ENCODE measurements at regions not wholly inside any gene's neighbourhood (a gene's known extent, or its start where the extent isn't known, plus 50 kb on each side); places are given as distances from the start of the nearest gene placed in this dataset.
A peak's percentile ranks its signal among the peaks of the same experiment; 100 is the strongest.

DNA sequence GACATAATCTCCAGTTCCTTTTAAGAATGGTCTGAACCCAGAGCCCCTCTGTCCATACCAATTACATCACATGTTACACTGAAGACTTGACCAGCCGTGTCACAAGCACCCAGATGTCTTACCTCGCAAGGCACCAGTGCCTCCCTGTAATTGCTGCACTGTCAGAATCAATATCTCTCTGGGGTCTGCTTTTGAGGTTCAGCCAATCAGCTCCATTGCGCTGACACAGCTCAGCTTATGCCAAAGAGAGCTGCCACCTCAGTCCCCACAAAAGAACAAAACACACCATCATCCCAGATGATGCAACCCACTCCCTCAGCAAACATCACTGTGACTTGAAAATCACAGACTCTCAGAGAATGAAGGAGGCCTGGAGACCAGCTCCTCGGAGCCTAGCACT lies 82.5 kb upstream of the SORBS2 start:
- no peak for DNase-seq (ENCODE audit: low spot score)

DNA sequence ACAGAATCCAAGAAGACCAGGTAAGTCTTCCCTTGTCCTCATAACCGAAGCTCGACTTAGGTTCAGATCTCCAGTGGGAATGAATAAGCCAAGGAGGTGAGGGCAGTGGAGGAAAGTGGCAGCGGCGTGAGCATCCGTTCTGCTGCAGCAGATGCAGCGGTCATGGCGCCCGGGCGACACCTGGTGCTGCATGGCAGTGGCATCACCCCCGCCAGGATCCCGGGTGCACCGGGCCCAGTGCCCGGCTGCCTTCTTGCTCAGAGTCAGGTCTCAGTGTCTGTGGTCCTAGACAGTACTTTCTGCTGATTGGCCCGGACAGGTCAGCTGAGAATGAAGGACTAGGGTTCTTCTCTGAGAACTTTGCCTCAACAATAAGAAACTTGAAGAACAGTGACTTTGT lies 83.4 kb upstream of the SORBS2 start:
- DNase-seq (ENCODE audit: low spot score) = no peak

DNA sequence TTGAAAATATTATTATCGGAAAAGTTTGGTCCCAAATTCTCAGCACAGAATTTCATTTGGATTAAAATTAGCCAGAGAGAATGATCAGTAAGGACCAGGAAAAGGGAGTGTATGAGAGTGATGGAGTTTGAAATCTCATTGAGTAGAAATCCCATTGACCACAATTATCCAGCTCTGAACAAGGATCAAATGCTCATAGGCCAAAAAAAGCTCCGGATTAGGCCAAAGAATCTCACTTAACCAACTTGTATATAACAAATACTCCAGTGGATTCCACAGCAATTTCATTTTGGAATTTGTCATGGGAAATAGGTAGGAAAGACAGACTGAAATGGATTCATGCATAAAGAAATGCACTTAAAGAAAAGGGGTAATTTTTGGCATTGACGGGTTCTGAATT lies 83.9 kb upstream of the SORBS2 start:
- DNase-seq (ENCODE audit: low spot score) = no peak

DNA sequence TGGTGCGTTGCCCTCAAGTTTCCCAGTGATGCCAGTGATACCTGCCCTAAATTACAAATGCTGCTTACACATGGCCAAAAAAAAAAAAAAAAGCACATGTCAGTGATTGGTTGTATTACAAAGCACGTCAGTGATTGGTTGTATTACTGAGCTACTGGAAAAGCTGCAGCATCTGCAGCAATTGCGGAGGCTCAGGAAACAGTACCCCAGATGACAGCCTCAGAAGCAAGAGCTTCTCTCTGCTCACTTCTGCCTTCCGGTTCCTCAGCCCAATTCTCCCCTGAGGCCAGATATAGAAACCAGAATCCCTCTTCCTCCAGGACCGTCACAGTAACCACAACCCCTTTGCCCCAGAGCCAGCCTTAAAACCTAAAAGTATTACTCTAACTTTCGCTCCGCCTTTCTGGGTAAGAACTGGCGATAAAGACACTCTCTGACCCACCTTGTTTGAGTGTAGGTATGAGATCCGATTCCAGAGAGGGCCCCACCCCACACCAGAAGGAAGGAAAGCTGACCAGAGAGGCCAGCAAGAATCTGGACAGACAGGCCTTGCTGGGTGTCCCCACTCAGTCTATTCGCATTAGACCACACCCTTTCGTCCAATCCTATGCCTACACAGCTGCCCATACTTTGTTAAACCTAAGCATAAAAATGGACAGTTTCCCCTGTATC lies 85.0 kb upstream of the SORBS2 start:
- DNase-seq (ENCODE audit: low spot score) = no peak

DNA sequence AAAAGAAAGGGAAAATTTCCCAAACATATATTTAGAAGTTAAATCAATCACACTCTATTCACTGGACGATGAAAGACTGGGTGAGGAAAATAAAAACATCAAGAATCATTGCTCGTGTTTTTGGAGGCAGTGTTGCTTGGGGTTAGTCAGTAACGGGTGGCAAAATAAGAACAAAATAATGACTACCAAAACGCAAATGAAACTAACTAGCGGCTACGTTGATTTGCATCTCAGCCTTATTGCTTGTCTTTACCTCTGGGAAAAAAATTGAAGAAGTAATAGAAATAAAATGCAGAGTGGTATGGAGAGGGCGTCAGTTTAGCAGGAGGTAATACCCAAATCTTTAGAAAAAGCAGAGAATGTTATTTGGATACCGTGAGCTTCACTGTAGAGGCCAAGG lies 86.4 kb upstream of the SORBS2 start:
- no peak for DNase-seq (ENCODE audit: low spot score)

DNA sequence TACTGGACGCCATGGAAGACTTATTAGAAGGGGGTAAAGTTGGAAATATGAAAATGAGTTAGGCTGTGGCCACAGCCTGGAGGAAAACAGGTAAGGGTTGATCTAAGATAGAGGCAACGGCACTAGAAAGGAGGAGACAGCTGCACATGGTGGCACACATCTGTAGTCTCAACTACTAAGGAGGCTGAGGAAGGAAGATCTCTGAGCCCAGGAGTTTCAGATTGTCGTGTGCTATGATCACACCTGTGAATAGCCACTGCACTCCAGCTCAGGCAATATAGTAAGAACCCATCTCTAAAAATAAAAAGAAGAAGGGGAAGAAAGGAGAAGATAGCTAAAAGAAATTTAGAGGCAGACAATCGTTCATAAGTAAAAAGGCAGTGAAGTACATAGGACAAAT lies 87.8 kb upstream of the SORBS2 start:
- no peak for DNase-seq (ENCODE audit: low spot score)

DNA sequence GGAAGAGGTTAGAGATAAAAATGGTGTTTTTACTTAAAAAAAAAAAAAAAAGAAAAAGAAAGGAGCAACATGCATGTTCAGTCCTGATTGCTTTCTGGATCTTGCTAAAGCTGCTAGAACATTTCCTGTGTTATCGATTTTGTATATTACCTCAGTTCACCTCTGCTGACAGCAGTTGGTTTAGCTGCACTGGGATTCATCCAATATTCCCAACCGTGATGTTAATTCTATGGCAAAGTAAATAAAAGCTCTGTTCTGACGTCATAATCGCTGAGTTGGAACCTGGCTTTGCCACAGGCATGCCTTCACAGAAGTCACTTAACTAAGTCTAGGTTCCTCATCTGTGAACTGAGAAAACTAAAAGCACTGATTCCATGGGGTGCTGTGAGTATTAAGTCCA lies 90.7 kb upstream of the SORBS2 start:
- no peak for DNase-seq (ENCODE audit: low spot score)

DNA sequence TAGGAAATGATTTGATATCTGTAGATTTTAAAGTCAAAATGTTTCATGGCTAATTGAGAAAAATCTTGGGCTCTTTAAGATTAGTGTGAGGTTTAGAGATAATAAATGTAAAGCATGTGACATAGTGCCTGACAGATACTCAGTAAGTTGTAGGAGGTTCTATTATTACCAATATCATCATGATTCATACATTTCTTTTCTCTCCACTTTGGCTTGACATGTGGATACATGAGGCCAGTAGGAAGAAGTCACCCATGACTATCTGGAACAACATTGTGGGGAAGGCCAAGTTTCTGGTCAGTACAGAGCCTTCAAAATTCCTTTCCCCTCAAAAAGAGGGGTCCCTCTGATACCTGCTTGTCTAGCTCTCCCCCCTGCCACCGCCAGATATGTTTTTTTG lies 91.2 kb upstream of the SORBS2 start:
- DNase-seq (ENCODE audit: low spot score) = no peak

DNA sequence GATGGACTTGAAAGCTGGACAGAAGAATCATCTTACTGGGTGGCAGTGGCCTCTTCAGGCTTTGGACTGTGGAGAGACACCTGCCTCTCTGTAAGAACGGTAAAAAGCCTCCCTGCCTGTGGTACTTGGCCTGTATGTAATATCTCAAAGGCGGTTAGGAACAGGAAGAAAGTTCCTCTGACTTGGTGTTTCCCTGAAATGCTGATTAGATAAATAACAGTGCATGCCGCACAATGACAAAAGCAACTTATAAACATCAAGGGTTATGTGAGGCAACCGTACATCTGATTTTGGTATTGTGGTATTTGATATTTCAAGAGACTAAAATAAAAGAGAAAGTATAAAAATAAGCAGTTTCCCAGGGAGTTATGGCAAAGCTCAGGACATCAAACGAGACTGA lies 92.4 kb upstream of the SORBS2 start:
- DNase-seq (ENCODE audit: low spot score) = no peak

DNA sequence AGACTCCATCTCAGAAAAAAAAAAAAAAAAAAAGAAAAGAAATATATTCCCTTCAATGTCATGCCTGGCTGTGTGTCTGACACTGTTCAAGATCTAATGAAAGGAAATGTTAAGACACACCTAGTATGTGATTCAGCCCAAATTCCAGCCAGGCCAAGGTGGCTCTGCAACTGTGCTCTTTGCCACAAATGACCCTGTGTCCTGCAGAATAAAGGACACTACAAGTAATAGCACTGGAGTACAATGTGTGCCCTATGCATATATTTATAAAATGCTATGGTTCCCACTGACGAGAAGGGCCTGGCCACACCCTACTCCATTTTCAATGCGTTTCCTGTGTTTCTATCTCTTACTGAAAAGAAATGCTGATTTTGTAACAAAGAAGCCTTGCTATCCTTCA lies 98.0 kb upstream of the SORBS2 start:
- peak; percentile 40 for DNase-seq (ENCODE audit: low spot score)

DNA sequence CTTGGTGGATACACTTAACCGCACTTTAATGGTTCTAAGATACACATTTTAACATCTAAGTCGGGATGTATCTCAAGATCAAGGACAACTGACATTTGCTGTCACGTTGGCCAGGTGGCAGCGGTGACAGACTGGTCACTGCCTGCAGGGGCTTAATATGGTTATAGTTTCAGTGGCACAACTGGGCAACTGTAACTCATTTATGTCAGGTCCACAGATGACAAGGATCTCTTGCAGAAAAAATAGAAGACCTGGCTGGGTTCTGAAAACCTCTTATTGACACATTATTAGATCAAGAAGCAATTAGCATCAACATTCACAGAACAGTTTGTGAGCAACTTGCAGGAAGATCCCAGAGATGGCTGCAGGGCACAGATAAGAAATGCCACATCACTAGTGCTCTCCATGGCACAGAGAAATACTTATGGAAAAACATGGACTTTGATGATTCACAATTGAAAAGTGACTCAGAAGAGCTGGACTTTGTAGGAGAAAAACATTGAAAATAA lies 99.6 kb upstream of the SORBS2 start:
- DNase-seq (ENCODE audit: low spot score) = peak; percentile 32

DNA sequence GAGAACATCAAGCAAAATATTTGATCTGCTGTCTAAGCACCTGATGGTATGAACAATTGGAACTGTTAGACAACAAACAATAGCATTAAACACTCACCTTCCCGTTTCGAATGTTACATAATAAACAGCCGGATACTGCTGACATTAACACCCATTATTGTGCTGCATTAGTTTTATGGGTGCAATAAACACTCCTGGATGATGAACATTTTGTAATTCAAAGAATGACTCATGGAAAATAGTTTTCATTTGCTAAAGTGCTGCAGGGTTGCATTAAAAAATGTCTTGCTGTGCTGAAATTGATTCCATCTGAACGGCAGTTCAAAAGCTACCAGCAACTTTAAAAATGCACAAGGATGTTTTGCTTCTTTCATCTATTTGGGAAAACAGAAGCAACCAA lies 100.8 kb upstream of the SORBS2 start:
- DNase-seq (ENCODE audit: low spot score) = no peak

DNA sequence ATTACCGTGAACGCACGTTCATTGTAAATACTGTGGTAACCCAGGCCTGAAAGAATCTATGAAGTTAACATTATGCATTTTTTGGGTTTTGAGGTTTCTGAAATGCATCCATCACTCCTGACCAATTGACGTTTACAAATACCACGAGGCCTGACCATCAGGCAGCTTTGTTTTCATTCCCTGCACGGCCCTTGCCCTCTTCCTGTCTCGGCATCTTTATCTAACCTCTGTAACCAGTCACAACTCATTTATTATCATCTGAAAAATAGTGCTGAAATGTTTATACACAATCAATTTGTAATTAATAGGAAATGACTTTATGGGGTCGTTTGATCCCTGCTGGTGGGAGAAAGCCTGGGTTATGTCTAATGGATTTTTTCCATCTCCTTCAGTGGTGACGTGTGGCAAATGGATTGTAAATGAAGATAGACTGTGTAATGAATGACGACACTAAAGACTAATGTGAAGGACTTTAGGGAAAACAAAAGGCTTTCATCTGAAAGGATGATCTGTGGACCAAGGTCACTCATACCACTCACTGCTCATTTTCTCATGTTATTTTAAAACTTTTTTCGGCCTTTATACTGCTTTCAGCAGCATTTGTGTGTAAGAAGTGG lies 102.7 kb upstream of the SORBS2 start:
- DNase-seq (ENCODE audit: low spot score) = peak; percentile 59

DNA sequence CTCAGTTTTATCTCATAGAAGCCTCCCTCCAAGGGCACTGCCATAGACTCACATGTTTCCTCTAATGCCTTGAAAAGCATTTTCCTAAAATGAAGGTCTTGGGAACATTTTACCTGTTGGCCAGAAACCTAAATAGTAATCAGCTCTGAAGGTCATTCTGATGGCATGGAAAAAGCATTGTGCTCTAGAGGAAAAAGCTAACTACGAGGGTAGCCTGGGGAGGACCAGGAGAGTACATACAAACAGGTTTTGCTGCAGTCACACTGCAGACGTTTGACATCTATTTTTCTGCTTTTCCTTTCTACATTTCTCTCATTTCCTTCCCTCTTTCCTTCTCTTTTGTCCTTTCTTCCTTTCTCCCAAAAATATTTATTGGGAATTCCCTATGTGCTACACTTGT lies 103.3 kb upstream of the SORBS2 start:
- no peak for DNase-seq (ENCODE audit: low spot score)

DNA sequence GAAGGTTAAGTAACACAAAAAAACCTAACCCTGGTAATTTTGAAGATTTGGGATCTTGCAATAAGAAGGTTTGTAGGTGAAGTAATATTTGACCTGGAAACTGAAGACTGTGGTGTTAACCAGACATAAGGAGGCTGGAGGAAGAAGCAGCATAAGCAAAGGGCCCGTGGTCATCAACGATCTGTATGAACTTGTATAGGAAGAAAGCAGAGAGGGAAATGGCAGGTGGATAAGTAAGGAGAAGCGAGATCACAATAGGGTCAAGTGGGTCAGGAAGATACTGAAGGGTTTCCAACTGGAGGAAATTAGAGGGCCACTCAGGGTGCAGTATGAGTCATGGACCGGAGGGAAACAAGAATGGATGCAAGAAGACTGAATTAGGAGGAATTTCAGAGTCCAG lies 103.8 kb upstream of the SORBS2 start:
- no peak for DNase-seq (ENCODE audit: low spot score)

DNA sequence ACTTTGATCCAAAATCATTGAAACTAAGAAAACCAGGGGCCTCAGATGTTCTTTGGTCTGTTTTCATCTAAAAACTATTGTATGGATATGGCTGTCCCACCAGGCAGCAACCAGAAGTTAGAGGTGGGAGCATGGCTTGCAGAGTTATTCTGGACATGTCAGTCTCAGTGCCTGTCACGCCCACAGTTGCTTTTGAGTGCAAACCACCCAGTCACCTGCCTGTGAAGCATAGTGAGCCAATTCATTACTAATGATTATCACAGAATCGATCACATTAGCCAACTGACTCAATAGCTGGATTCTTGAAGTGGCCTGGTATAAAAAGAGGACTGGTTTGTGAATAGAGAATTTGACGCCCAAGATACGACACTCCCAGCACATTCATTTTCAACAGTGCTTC lies 104.2 kb upstream of the SORBS2 start:
- DNase-seq (ENCODE audit: low spot score) = no peak

DNA sequence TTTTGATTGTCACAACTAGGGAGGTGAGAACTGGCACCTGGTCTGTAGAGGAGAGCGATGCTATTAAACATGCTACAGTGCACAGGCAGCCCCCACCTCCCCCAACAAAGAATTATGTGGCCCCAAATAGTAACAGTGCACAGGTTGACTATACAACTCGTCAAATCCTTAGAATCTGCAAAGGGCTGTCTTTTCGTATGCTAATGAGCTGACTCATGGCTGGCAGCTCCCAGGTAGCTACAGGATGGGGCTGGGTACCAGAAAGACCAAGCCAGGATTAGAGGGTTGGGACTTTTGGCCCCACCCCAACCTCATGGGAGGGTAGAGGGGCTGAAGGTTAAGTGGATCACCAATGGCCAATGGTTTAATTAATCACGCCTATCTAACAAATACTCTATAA lies 104.7 kb upstream of the SORBS2 start:
- DNase-seq (ENCODE audit: low spot score) = no peak

DNA sequence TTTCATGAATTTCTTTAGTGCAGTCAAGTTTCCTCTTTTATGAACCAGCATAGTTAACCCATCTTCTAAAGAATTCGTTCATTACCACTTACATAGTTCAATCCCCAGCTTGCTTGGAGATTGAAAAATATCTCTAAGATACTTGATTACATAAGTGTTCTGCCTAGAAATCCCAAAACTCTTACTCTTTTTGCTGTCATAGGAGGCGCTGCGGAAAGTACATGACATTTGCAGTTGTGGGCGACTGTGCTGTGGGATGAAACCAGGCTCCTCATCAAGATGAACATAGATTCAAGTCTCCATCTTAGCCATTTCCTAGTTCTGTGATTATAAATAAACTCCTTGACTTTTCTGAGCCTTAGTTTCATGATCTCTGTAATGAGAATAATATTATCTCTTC lies 107.1 kb upstream of the SORBS2 start:
- DNase-seq (ENCODE audit: low spot score) = no peak

DNA sequence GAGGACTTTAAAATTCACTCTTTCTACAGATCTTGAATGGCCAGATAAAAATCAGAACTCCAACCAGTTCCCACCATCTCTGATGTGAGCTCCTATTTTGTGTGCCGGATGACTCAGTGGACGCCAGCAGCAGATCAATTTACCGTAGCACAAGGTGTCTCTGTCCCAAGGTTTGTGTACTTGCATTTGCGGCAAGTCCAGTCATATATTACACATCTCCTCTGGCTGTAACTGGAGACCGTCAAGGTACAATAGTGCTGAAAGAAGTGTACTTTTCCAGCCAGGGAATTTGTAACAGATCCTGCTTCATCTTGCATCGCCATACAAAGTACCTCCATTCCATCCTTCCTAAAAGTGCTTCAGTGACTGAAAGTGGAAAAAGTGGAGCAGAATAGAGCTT lies 108.2 kb upstream of the SORBS2 start:
- no peak for DNase-seq (ENCODE audit: low spot score)

DNA sequence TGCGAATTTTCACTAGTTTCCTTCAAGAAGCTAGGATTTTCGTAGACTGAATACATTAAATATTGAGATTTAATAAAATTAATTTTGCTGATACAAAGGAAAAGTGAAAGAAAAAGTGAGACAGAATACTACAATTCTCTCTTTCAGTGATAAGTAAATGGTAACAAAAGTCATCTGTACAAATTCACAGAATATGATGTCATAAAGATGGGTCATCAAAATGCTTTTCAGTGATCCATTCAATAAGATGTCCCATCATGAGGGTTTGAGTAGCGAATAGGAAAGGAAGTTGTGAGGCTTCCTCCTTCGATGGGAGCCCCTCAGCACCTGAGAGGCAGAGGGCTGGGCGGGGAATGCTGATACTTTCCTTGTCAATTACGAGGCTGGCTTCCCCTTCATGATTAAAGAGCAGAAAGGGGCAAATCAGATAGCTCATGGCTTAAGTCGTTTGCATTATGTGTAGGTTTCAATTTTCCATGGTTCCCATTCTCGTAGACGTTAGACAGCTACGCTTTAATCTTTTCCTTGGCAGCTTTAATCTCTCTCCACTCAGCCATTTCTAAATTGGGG lies 108.8 kb upstream of the SORBS2 start:
- DNase-seq (ENCODE audit: low spot score) = no peak

DNA sequence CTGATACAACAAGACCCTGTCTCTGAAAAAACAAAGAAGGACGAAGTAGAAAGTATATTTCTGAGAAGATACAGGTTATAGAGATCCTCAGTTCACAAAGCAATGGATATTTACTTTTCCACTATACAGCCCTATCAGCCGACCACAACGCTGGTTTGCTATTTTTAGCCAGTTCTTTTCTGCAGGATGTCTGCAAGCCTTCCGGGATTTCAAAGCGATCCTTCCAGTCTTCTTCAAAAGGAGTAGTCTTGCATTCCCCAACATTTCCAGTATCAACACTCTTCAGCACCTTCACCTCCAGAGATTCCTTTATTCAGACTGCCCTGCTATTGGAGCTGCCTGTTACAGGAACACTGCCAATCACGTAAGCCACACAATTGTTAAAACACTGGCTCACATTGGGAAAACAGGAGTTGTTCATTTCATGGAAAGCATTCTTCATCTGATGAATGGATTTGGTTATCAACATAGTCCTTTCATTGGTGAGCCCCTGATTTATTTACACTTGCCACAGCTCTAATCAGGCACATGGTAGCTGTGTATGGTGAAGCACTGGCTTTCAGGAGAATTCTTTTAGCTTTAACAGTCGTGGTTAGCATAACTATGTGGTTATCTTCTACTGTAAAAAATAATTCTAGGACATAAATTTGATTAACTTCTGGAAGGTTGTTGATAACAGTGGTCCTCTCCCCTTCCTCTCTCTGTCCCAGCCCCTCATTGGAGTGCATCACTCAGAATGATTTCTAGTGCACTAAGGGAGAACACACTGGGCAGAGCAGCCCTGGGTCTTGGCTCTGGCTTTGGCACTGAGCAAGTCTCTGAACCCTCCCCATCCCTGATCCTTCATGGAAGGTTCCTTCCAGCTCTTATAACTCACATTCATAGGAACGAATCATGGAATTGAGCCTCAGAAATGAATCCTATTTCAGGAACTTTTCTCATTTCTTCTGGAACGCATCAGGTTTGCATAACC lies 109.9 kb upstream of the SORBS2 start:
- DNase-seq (ENCODE audit: low spot score) = no peak

DNA sequence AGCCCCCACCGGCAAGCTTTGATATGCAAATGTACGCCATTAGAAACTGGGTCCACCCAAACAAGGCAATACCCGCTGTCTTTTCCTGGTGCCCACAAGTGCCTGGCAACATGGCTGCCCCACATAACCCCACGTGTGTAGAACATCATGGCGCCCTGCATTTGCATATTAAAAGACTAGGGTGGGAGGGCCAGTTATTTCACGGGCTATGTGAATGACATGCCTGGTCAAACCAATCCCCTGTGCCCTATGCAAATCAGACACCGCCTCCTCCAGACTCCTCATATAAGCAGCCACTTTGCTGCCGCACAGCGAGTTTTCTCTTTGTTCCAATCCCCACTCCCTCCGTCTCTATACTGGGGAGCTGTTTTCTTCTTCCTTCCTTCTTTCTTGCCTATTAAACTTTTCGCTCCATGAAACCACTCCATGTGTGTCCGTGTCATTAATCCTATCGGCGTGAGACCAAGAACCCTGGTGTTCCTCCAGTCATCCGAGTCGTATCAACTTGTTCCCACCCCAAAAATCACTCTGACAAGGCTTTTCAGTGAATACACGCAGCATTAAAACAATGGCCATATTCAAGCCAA lies 112.6 kb upstream of the SORBS2 start:
- DNase-seq (ENCODE audit: low spot score) = no peak

Measured in COLO829 (cell line).